IPS-18a (cell line): ENCODE measurements at regions not wholly inside any gene's neighbourhood (a gene's known extent, or its start where the extent isn't known, plus 50 kb on each side); places are given as distances from the start of the nearest gene placed in this dataset.
"Not testable (repeated sequence)": the region's sequence is repeated elsewhere in the genome, so short reads cannot be mapped to it uniquely, and the experiment has no call there.

ENCODE experiments used
- H3K27ac ChIP-seq: one replicate; pipeline ENCODE4 v1.5.1; 2013; ENCODE audit warnings: low read length
- H3K27me3 ChIP-seq: one replicate; pipeline ENCODE4 v1.6.1; 2013; ENCODE audit warnings: mild to moderate bottlenecking, low read length; ENCODE audit not compliant: control insufficient read depth, insufficient read depth
- H3K36me3 ChIP-seq: one replicate; pipeline ENCODE4 v1.6.1; 2013; ENCODE audit warnings: low read depth, low read length; ENCODE audit not compliant: control insufficient read depth
- H3K4me1 ChIP-seq: one replicate; pipeline ENCODE4 v1.6.1; 2013; ENCODE audit warnings: low read depth, low read length; ENCODE audit not compliant: control insufficient read depth
- H3K4me3 ChIP-seq: one replicate; pipeline ENCODE4 v1.5.1; 2013; ENCODE audit warnings: low read length
- H3K9ac ChIP-seq: one replicate; pipeline ENCODE4 v1.6.1; 2013; ENCODE audit warnings: mild to moderate bottlenecking, low read length, moderate library complexity
- H3K9me3 ChIP-seq: one replicate; pipeline ENCODE4 v1.6.1; 2013; ENCODE audit warnings: low read depth, low read length; ENCODE audit not compliant: control insufficient read depth

GRCh38 chr22:47400131-47400530 is 637.7 kb downstream of the TBC1D22A start:
- H3K9me3 ChIP-seq: peaks cover 43% of the 10 kb centered on the region
- not testable (repeated sequence) for H3K4me3 ChIP-seq, H3K36me3 ChIP-seq, H3K4me1 ChIP-seq, H3K27ac ChIP-seq, H3K27me3 ChIP-seq, H3K9ac ChIP-seq

DNA sequence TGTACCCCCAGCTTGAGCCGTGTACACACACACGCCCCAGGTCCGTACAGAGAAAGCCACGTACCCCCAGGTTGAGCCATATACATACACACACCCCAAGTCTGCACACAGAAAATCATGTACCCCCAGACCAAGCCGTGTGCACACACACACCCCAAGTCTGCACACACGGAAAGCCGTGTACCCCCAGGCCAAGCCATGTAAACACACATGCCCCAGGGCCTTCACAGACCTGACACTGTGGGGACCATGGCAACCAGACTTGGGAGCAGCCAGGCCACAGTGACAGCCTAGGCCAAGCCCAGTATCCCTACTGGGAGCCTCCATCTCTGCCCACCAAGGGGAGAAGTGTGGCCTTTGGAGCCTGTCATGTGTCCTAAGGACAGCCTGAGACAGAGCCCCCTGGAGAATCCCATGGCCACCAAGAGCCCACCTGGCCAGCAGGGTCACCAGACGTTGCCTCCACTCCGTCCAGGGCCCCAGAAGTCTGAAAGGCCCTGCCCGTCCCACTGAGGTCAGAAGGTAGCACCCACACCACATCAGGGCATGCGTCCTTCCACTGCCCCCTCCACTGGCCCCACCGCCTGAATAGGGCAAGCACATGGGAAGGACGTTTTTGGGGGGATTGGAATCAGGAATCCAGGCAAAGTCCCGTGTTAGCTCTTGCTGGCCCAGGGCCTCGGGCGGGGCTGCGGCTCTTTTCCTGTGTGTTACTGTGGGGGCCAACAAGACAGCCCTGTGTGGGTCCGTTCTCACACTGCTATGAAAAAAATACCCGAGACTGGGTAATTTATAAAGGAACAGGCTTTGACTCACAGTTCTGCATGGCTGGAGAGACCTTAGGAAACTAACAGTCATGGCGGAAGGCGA is 636.7 kb downstream of the TBC1D22A start:
- H3K27ac ChIP-seq: no peak overlapping the region
- no peak overlapping the region for H3K4me3 ChIP-seq
- peaks cover 46% of the 10 kb centered on the region for H3K9me3 ChIP-seq
- H3K9ac ChIP-seq: no peak overlapping the region
- no peaks in the 10 kb centered on the region for H3K36me3 ChIP-seq
- no peaks in the 10 kb centered on the region for H3K4me1 ChIP-seq
- no peaks in the 10 kb centered on the region for H3K27me3 ChIP-seq

- no peaks in the 10 kb centered on the region for H3K36me3 ChIP-seq
- H3K27ac ChIP-seq: no peak overlapping the region
- H3K4me1 ChIP-seq: no peaks in the 10 kb centered on the region
- no peak overlapping the region for H3K9ac ChIP-seq
- H3K27me3 ChIP-seq: no peaks in the 10 kb centered on the region
- peaks cover 48% of the 10 kb centered on the region for H3K9me3 ChIP-seq
- no peak overlapping the region for H3K4me3 ChIP-seq
Measured at GRCh38 chr22:47398491-47398890, 636.0 kb downstream of the TBC1D22A start.

DNA sequence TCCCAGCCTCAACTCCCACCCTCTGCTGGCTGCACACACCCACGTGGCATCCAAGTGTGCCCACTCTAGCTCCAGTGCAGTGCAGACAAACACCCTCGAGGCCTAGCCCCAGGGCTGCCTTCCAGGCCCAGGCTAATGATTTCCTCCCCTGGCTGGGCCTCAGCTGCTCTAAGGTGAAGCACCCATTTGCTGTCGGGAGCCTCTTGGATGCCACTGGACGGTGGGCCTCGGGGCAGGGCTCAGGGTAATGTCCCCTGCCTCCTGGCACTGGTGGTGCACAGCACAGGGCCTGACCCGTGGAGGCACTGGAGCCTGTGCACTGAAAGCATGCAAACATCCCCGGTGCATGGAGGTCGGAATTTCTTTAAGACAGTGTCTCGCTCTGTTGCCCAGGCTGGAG is 635.2 kb downstream of the TBC1D22A start:
- Histone ChIP-seq H3K4me1 (no peaks in the 10 kb centered on the region), H3K4me3 (no peak overlapping the region), H3K27ac (no peak overlapping the region), H3K27me3 (no peaks in the 10 kb centered on the region), H3K36me3 (no peaks in the 10 kb centered on the region), H3K9ac (no peak overlapping the region), H3K9me3 (peaks cover 45% of the 10 kb centered on the region)

DNA sequence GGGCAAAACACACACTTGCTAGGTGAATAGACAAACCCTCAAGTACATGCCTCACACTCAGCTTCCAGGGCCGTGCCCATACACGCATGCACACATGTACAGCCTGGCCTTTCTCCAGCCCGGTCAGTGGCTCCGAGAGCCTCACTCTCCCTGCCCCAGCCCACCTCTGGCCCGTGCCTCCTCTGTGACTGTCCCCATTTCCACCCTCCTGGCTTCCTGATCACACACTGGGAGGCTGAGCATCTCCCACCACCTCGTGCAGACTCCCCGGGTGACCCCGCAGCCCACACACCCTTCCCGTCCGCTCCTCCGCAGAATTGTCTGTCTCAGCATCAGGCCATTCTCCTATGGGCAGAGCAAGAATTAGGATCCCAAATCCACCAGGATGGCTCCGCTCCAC is 634.1 kb downstream of the TBC1D22A start:
- Histone ChIP-seq H3K9me3 (peaks cover 51% of the 10 kb centered on the region), H3K4me3 (no peak overlapping the region), H3K27ac (no peak overlapping the region), H3K9ac (no peak overlapping the region), H3K4me1 (no peaks in the 10 kb centered on the region), H3K27me3 (no peaks in the 10 kb centered on the region), H3K36me3 (no peaks in the 10 kb centered on the region)

GRCh38 chr22:47396105-47396504 is 633.7 kb downstream of the TBC1D22A start:
- H3K27ac ChIP-seq: no peak overlapping the region
- H3K9me3 ChIP-seq: peaks cover 51% of the 10 kb centered on the region
- no peak overlapping the region for H3K9ac ChIP-seq
- H3K4me3 ChIP-seq: no peak overlapping the region
- no peaks in the 10 kb centered on the region for H3K27me3 ChIP-seq
- no peaks in the 10 kb centered on the region for H3K4me1 ChIP-seq
- H3K36me3 ChIP-seq: no peaks in the 10 kb centered on the region

DNA sequence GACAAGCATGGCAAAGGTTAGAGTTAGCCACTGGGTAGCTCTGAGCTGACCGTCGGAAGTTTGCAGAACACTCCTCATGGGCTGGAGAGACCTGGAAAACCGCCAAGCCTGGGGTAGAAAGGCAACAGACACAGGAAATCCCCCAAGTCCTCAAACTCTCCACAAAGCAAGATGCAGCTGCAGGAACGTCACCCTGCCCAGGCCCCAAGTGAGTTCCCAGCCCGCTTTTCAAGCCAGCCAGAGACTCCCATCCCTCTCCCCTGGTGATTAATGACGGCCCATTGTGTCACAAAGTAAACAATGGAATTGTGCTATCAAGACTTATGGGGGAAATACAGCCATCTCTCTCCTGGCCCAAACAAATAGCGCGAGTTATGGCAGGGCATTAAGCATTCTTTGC is 633.0 kb downstream of the TBC1D22A start:
- H3K4me3 ChIP-seq: no peak overlapping the region
- H3K27me3 ChIP-seq: no peaks in the 10 kb centered on the region
- no peak overlapping the region for H3K27ac ChIP-seq
- no peak overlapping the region for H3K9ac ChIP-seq
- H3K9me3 ChIP-seq: peaks cover 53% of the 10 kb centered on the region
- H3K36me3 ChIP-seq: no peaks in the 10 kb centered on the region
- H3K4me1 ChIP-seq: no peaks in the 10 kb centered on the region

- H3K9me3 ChIP-seq: peaks cover 55% of the 10 kb centered on the region
- no peak overlapping the region for H3K9ac ChIP-seq
- no peak overlapping the region for H3K27ac ChIP-seq
- H3K4me3 ChIP-seq: no peak overlapping the region
- no peaks in the 10 kb centered on the region for H3K4me1 ChIP-seq
- no peaks in the 10 kb centered on the region for H3K27me3 ChIP-seq
- H3K36me3 ChIP-seq: no peaks in the 10 kb centered on the region
Measured at GRCh38 chr22:47394504-47395440, 632.3 kb downstream of the TBC1D22A start.

GRCh38 chr22:47393191-47393590 is 630.7 kb downstream of the TBC1D22A start:
- Histone ChIP-seq H3K36me3 (no peaks in the 10 kb centered on the region), H3K9ac (no peak overlapping the region), H3K9me3 (peaks cover 47% of the 10 kb centered on the region), H3K27me3 (no peaks in the 10 kb centered on the region), H3K4me3 (no peak overlapping the region), H3K27ac (no peak overlapping the region), H3K4me1 (no peaks in the 10 kb centered on the region)

DNA sequence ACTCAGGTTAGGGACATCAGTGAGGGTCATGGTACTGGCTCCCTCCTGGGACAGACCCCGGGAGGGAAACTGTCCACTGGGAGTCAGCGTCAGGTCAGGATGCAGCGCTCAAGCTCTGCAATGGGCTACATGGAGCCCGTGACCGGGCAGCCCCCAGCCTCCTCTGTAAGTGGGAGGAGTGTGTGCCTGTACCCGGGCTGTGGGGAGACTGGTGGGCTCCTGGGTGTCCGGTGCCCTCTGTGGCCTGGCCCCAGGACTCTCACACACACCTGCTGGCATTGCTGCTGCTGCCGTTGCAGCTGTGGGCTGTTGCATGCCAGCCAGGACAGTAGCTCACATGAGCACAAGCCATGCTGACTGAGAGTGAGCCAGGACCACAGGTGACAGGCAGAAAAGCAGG is 630.3 kb downstream of the TBC1D22A start:
- Histone ChIP-seq H3K27me3 (no peaks in the 10 kb centered on the region), H3K4me3 (no peak overlapping the region), H3K36me3 (no peaks in the 10 kb centered on the region), H3K9me3 (peaks cover 50% of the 10 kb centered on the region), H3K4me1 (no peaks in the 10 kb centered on the region), H3K27ac (no peak overlapping the region), H3K9ac (no peak overlapping the region)

- Histone ChIP-seq H3K9ac (no peak overlapping the region), H3K9me3 (peaks cover 50% of the 10 kb centered on the region), H3K36me3 (no peaks in the 10 kb centered on the region), H3K4me1 (no peaks in the 10 kb centered on the region), H3K4me3 (no peak overlapping the region), H3K27me3 (no peaks in the 10 kb centered on the region), H3K27ac (no peak overlapping the region)
Measured at GRCh38 chr22:47392054-47392347, 629.6 kb downstream of the TBC1D22A start.
